ENCODE measurements at regions not wholly inside any gene's neighbourhood (a gene's known extent, or its start where the extent isn't known, plus 50 kb on each side); places are given as distances from the start of the nearest gene placed in this dataset.

GRCh38 chr2:125857971-125858794, 797.8 kb upstream of the GYPC start:
- no peak for DNase-seq (ENCODE audit: low read depth in 2 of 2)

- no peak for DNase-seq (ENCODE audit: low read depth in 2 of 2)
Measured at GRCh38 chr2:125861461-125861860, 794.5 kb upstream of the GYPC start.

- DNase-seq (ENCODE audit: low read depth in 2 of 2): no peak
Measured at GRCh38 chr2:125867908-125868307, 788.0 kb upstream of the GYPC start.

- no peak for DNase-seq (ENCODE audit: low read depth in 2 of 2)
Measured at GRCh38 chr2:125870264-125870663, 785.7 kb upstream of the GYPC start.

GRCh38 chr2:125870746-125871145, 785.2 kb upstream of the GYPC start:
- DNase-seq (ENCODE audit: low read depth in 2 of 2): no peak

- no peak for DNase-seq (ENCODE audit: low read depth in 2 of 2)
Measured at GRCh38 chr2:125874564-125874963, 781.4 kb upstream of the GYPC start.

- DNase-seq (ENCODE audit: low read depth in 2 of 2): no peak
Measured at GRCh38 chr2:125885340-125885739, 770.6 kb upstream of the GYPC start.

- DNase-seq (ENCODE audit: low read depth in 2 of 2): no peak
Measured at GRCh38 chr2:125886153-125886552, 769.8 kb upstream of the GYPC start.

- DNase-seq (ENCODE audit: low read depth in 2 of 2): no peak
Measured at GRCh38 chr2:125901278-125901677, 754.7 kb upstream of the GYPC start.

- DNase-seq (ENCODE audit: low read depth in 2 of 2): no peak
Measured at GRCh38 chr2:125925891-125926546, 729.9 kb upstream of the GYPC start.

- no peak for DNase-seq (ENCODE audit: low read depth in 2 of 2)
Measured at GRCh38 chr2:125935559-125935958, 720.4 kb upstream of the GYPC start.

- no peak for DNase-seq (ENCODE audit: low read depth in 2 of 2)
Measured at GRCh38 chr2:125942585-125943424, 713.2 kb upstream of the GYPC start.

- no peak for DNase-seq (ENCODE audit: low read depth in 2 of 2)
Measured at GRCh38 chr2:125959047-125959446, 696.9 kb upstream of the GYPC start.

- no peak for DNase-seq (ENCODE audit: low read depth in 2 of 2)
Measured at GRCh38 chr2:125961739-125962138, 694.2 kb upstream of the GYPC start.

- DNase-seq (ENCODE audit: low read depth in 2 of 2): no peak
Measured at GRCh38 chr2:125979886-125980285, 676.1 kb upstream of the GYPC start.

- DNase-seq (ENCODE audit: low read depth in 2 of 2): no peak
Measured at GRCh38 chr2:125983364-125983763, 672.6 kb upstream of the GYPC start.

- no peak for DNase-seq (ENCODE audit: low read depth in 2 of 2)
Measured at GRCh38 chr2:126029316-126029715, 626.6 kb upstream of the GYPC start.

- DNase-seq (ENCODE audit: low read depth in 2 of 2): no peak
Measured at GRCh38 chr2:126038861-126039260, 617.1 kb upstream of the GYPC start.

GRCh38 chr2:126041391-126042047, 614.4 kb upstream of the GYPC start:
- no peak for DNase-seq (ENCODE audit: low read depth in 2 of 2)

- DNase-seq (ENCODE audit: low read depth in 2 of 2): no peak
Measured at GRCh38 chr2:126042089-126042488, 613.9 kb upstream of the GYPC start.

GRCh38 chr2:126048719-126049118, 607.2 kb upstream of the GYPC start:
- no peak for DNase-seq (ENCODE audit: low read depth in 2 of 2)

GRCh38 chr2:126049461-126049860, 606.5 kb upstream of the GYPC start:
- DNase-seq (ENCODE audit: low read depth in 2 of 2): no peak
